PC-9 (cell line): ENCODE measurements at regions not wholly inside any gene's neighbourhood (a gene's known extent, or its start where the extent isn't known, plus 50 kb on each side); places are given as distances from the start of the nearest gene placed in this dataset.

ENCODE experiments used
- BruUV-seq: library from RNA; stranded (reverse); fragments of 400-500 nt; replicated peaks from 2 replicates; lab custom pipeline; 2021; lab: Mats Ljungman, UMichigan
- CTCF ChIA-PET: fragments of 300-600 bp; sonication (Branson Sonifier 250); formaldehyde crosslinking; loops from one replicate; lab custom pipeline; 2022; ENCODE audit warnings: antibody characterized with exemption; lab: Charles Lee
- POLR2A ChIA-PET: fragments of 300-600 bp; sonication (Branson Sonifier 250); formaldehyde crosslinking; loops from one replicate; lab custom pipeline; 2022; ENCODE audit warnings: antibody characterized with exemption; ENCODE audit not compliant: unreplicated experiment; lab: Charles Lee
- DNase-seq, 2 experiments: peaks; one replicate each; pipeline versions ENCODE4 v3.0.0 to v3.0.0-alpha.2; 2015 to 2022; ENCODE audit warnings: mixed read lengths in 1 of 2
- H2AFZ ChIP-seq: fragments of 200-600 bp; sonication (generic); 2 replicates; pipeline ENCODE4 v1.8.1; 2017; ENCODE audit warnings: antibody characterized with exemption
- H3F3A ChIP-seq: fragments of 200-600 bp; sonication (generic); 2 replicates; pipeline ENCODE4 v1.8.1; 2017; ENCODE audit warnings: antibody characterized with exemption, mild to moderate bottlenecking, low read depth; ENCODE audit not compliant: insufficient read depth
- H3K27ac ChIP-seq: fragments of 200-600 bp; sonication (generic); 2 replicates; pipeline ENCODE4 v1.6.1; 2016; ENCODE audit warnings: mixed run types
- H3K27me3 ChIP-seq: fragments of 200-600 bp; sonication (generic); 2 replicates; pipeline ENCODE4 v1.6.1; 2016; ENCODE audit warnings: low read depth, mixed run types; ENCODE audit not compliant: insufficient read depth
- H3K36me3 ChIP-seq: fragments of 200-600 bp; sonication (generic); 2 replicates; pipeline ENCODE4 v1.6.1; 2016; ENCODE audit warnings: low read depth, mixed run types
- H3K4me1 ChIP-seq: fragments of 200-600 bp; sonication (generic); replicated peaks from 2 replicates; pipeline ENCODE4 v1.6.1; 2016; ENCODE audit warnings: mixed run types; ENCODE audit not compliant: insufficient read depth
- H3K4me2 ChIP-seq: fragments of 200-600 bp; sonication (generic); 2 replicates; pipeline ENCODE4 v1.6.1; 2017; ENCODE audit warnings: mixed run types
- H3K4me3 ChIP-seq: fragments of 200-600 bp; sonication (generic); 2 replicates; pipeline ENCODE4 v1.6.1; 2016; ENCODE audit warnings: mixed run types
- H3K79me2 ChIP-seq: fragments of 200-600 bp; sonication (generic); 2 replicates; pipeline ENCODE4 v1.6.1; 2017; ENCODE audit warnings: low read depth, mixed run types
- H3K9me2 ChIP-seq: fragments of 200-600 bp; sonication (generic); 2 replicates; pipeline ENCODE4 v1.8.1; 2017; ENCODE audit warnings: mild to moderate bottlenecking; ENCODE audit not compliant: insufficient read depth
- H3K9me3 ChIP-seq: fragments of 200-600 bp; sonication (generic); 2 replicates; pipeline ENCODE4 v1.8.1; 2016; ENCODE audit warnings: low read depth; ENCODE audit not compliant: insufficient read depth
- H4K20me1 ChIP-seq: fragments of 200-600 bp; sonication (generic); 2 replicates; pipeline ENCODE4 v1.8.1; 2017; ENCODE audit not compliant: insufficient read depth
- CTCF ChIP-seq: fragments of 200-600 bp; sonication (generic); conservative IDR thresholded peaks from 2 replicates; pipeline ENCODE4 v1.6.1; 2017; ENCODE audit warnings: mixed run types, antibody characterized with exemption, mild to moderate bottlenecking, moderate library complexity
- EZH2 ChIP-seq: fragments of 200-600 bp; sonication (generic); IDR thresholded peaks from 2 replicates; pipeline ENCODE4 v1.8.0; 2017; ENCODE audit warnings: antibody characterized with exemption, low read depth
- intact Hi-C: fragments of 100-400 bp; cut with micrococcal nuclease; formaldehyde crosslinking; loops from one replicate; pipeline ENCODE4 v1.10.0; 2022; ENCODE audit not compliant: unreplicated experiment

- H3K9me3 ChIP-seq: no peaks in the 10 kb centered on the region
- no peaks in the 10 kb centered on the region for H3F3A ChIP-seq
- DNase-seq: no peak
- H3K4me3 ChIP-seq: no peak overlapping the region
- no TSS peak for BruUV-seq
- no peaks in the 10 kb centered on the region for H3K9me2 ChIP-seq
- no peaks in the 10 kb centered on the region for H4K20me1 ChIP-seq
- H3K36me3 ChIP-seq: no peaks in the 10 kb centered on the region
- no peak overlapping the region for H3K4me2 ChIP-seq
- intact Hi-C loops: no loop called here
- H3K79me2 ChIP-seq: no peaks in the 10 kb centered on the region
- no peak overlapping the region for H2AFZ ChIP-seq
- H3K4me1 ChIP-seq: no peaks in the 10 kb centered on the region
- no peak for TF ChIP-seq EZH2
- no peak for TF ChIP-seq CTCF
- ChIA-PET POLR2A (no interaction called here), CTCF (no interaction called here)
- no peak overlapping the region for H3K27ac ChIP-seq
- peaks cover 4% of the 10 kb centered on the region; the same call in 1 of the 2 replicates for H3K27me3 ChIP-seq
Observed at GRCh38 chrX:135644624-135645023, 68.8 kb upstream of the CT45A1 start.

GRCh38 chrX:135649029-135649428 lies 64.4 kb upstream of the CT45A1 start:
- Histone ChIP-seq H3K9me2 (no peaks in the 10 kb centered on the region), H3K4me1 (no peaks in the 10 kb centered on the region), H3K4me2 (no peak overlapping the region), H3K27ac (no peak overlapping the region), H3K9me3 (no peaks in the 10 kb centered on the region), H2AFZ (no peak overlapping the region), H4K20me1 (no peaks in the 10 kb centered on the region), H3K36me3 (no peaks in the 10 kb centered on the region), H3K4me3 (no peak overlapping the region), H3K79me2 (no peaks in the 10 kb centered on the region), H3F3A (no peaks in the 10 kb centered on the region), H3K27me3 (peaks cover 8% of the 10 kb centered on the region; the same call in 1 of the 2 replicates)
- POLR2A ChIA-PET: no interaction called here
- CTCF ChIA-PET: no interaction called here
- DNase-seq: no peak
- no TSS peak for BruUV-seq
- TF ChIP-seq EZH2 (no peak), CTCF (no peak)
- intact Hi-C loops: no loop called here

- peaks cover 12% of the 10 kb centered on the region; the same call in 1 of the 2 replicates for H3K27me3 ChIP-seq
- H4K20me1 ChIP-seq: no peaks in the 10 kb centered on the region
- ChIA-PET CTCF (no interaction called here), POLR2A (no interaction called here)
- H3K79me2 ChIP-seq: no peaks in the 10 kb centered on the region
- H2AFZ ChIP-seq: no peak overlapping the region
- DNase-seq: no peak
- no peaks in the 10 kb centered on the region for H3K4me1 ChIP-seq
- TF ChIP-seq CTCF: no peak
- TF ChIP-seq EZH2: no peak
- no peak overlapping the region for H3K27ac ChIP-seq
- H3F3A ChIP-seq: no peaks in the 10 kb centered on the region
- H3K9me2 ChIP-seq: no peaks in the 10 kb centered on the region
- no peak overlapping the region for H3K4me2 ChIP-seq
- no TSS peak for BruUV-seq
- H3K36me3 ChIP-seq: no peaks in the 10 kb centered on the region
- no peaks in the 10 kb centered on the region for H3K9me3 ChIP-seq
- intact Hi-C loops: no loop called here
- H3K4me3 ChIP-seq: no peak overlapping the region
Observed at GRCh38 chrX:135649561-135649960, 63.9 kb upstream of the CT45A1 start.
